ENCODE measurements at regions not wholly inside any gene's neighbourhood (a gene's known extent, or its start where the extent isn't known, plus 50 kb on each side); places are given as distances from the start of the nearest gene placed in this dataset.

DNA sequence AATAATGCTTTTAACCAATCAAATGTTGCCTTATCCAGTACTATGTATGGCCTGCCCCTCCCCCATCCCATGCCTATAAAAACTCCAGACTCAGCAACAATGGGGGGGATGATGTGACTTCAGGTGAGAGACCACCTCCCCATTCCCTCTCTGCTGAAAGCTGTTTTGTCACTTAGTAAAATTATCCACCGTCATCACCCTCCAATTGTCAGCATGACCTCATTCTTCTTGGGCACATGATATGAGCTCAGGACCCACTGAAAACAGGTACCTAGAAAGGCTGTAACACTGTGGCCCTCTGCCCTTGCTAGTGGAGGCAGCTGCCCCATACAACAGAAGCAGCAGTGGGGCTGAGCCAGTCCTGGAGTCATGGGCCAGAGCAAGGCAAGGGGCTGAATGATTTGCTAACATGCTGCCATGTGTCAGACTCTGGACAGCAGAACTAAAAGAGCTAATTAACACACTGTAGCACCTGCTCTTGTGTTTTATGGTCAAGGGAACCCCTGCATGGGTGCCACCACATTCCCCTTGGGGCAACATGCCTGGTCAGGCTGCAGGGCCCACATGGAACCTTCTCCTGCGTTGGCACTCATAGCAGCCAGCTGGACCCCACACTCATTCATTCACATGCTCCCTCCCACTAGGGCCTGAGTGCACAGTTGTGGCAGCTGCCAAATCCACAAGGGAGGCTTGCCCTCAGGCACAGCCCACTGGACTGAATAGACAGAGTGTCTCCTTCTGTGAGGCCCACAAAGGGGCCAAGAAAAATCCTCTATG is 722.2 kb upstream of the PCDH20 start:
- RAD21 ChIA-PET (ENCODE audit: low non-redundant PET in 1 of 2, low total read pairs in 2 of 2, uncharacterized antibody in 2 of 2, unreplicated experiment in 2 of 2), result no interaction called here
- H3K4me2 ChIP-seq (ENCODE audit: low read length), result no peak overlapping the region
- no peak overlapping the region for H3K9ac ChIP-seq (ENCODE audit: low read length)
- H3K4me1 ChIP-seq (ENCODE audit: control insufficient read depth in 1 of 2, insufficient read depth in 2 of 2, low read length in 2 of 2), result no peaks in the 10 kb centered on the region
- H2AFZ ChIP-seq (ENCODE audit: low read depth, low read length, poor library complexity, severe bottlenecking), result no peak overlapping the region
- H3K9me2 ChIP-seq (ENCODE audit: insufficient read depth), result no peaks in the 10 kb centered on the region
- H4K20me1 ChIP-seq (ENCODE audit: insufficient read depth), result no peaks in the 10 kb centered on the region
- TF ChIP-seq REST (IDR thresholded peaks at IDR 0.05; ENCODE audit: low read depth), result no peak
- no peak for TF ChIP-seq JUND (IDR thresholded peaks at IDR 0.05)
- no peak for TF ChIP-seq ATF3 (IDR thresholded peaks at IDR 0.05)
- TF ChIP-seq ZBTB33 (IDR thresholded peaks at IDR 0.05; ENCODE audit: extremely low read depth, insufficient replicate concordance, low read length), result no peak
- no peak for TF ChIP-seq MAX (IDR thresholded peaks at IDR 0.05)
- no peak for TF ChIP-seq POLR2A (IDR thresholded peaks at IDR 0.05; ENCODE audit: borderline replicate concordance, extremely low read depth, insufficient read depth, insufficient read length)
- no peak for TF ChIP-seq EZH2phosphoT487 (IDR thresholded peaks at IDR 0.05; ENCODE audit: borderline replicate concordance)
- TF ChIP-seq TCF7L2 (IDR thresholded peaks at IDR 0.05; ENCODE audit: borderline replicate concordance, extremely low read depth, insufficient read depth, insufficient read length), result no peak
- no peak for TF ChIP-seq EGR1 (IDR thresholded peaks at IDR 0.05; ENCODE audit: low read depth)
- no peak for TF ChIP-seq CEBPB (IDR thresholded peaks at IDR 0.05; ENCODE audit: low read depth)
- no peak for TF ChIP-seq YY1 (IDR thresholded peaks at IDR 0.05; ENCODE audit: extremely low read depth, insufficient replicate concordance, low read depth, low read length)
- TF ChIP-seq FOSL1 (IDR thresholded peaks at IDR 0.05; ENCODE audit: low read depth), result no peak
- TF ChIP-seq EZH2 (IDR thresholded peaks at IDR 0.05), result no peak
- no peak for TF ChIP-seq ZNF274 (IDR thresholded peaks at IDR 0.05; ENCODE audit: low read depth, low read length)
- no peak for TF ChIP-seq POLR2AphosphoS5 (IDR thresholded peaks at IDR 0.05; ENCODE audit: low read depth, low read length)
- no peak for TF ChIP-seq CBX3 (IDR thresholded peaks at IDR 0.05; ENCODE audit: low read depth)
- TF ChIP-seq CTCF (IDR thresholded peaks at IDR 0.05 in 2 of 3, conservative IDR thresholded peaks at IDR 0.05 in 1 of 3; ENCODE audit: borderline replicate concordance in 1 of 3, insufficient read depth in 1 of 3, low read depth in 2 of 3, low read length in 2 of 3), result no peak
- no peak for TF ChIP-seq RAD21 (IDR thresholded peaks at IDR 0.05; ENCODE audit: low read depth)
- no peak for TF ChIP-seq SP1 (IDR thresholded peaks at IDR 0.05; ENCODE audit: low read depth)
- intact Hi-C loops (cut with micrococcal nuclease), result no loop called here
- CTCF ChIA-PET, result no interaction called here
- no peak overlapping the region for H3K4me3 ChIP-seq (replicated peaks in 1 of 2; ENCODE audit: low read depth in 1 of 2, low read length in 2 of 2)
- no peaks in the 10 kb centered on the region for H3K36me3 ChIP-seq (ENCODE audit: control insufficient read depth in 1 of 2, insufficient read depth in 2 of 2, low read length in 2 of 2)
- no peaks in the 10 kb centered on the region for H3K79me2 ChIP-seq (ENCODE audit: insufficient read depth, low read length)
- H3K9me3 ChIP-seq (ENCODE audit: control insufficient read depth in 1 of 2, insufficient read depth in 1 of 2, low read depth in 1 of 2, low read length in 2 of 2), result no peaks in the 10 kb centered on the region
- H3K27ac ChIP-seq (ENCODE audit: low read depth, low read length), result no peak overlapping the region
- no peak for ATAC-seq
- POLR2A ChIA-PET, result no interaction called here
- no peak for DNase-seq (ENCODE audit: low read depth, low spot score)
- no peaks in the 10 kb centered on the region for H3K27me3 ChIP-seq (ENCODE audit: insufficient read depth, low read length)
- no TSS peak for BruUV-seq (replicated peaks)

Measured in HCT116 (cell line).